GM12875 (cell line): ENCODE measurements at regions not wholly inside any gene's neighbourhood (a gene's known extent, or its start where the extent isn't known, plus 50 kb on each side); places are given as distances from the start of the nearest gene placed in this dataset.

Source experiments
- H3K4me3 ChIP-seq: one replicate; pipeline ENCODE4 v1.5.1; 2011; ENCODE audit warnings: low read depth, low read length, control low read depth
- CTCF ChIP-seq: IDR thresholded peaks from 2 replicates; pipeline ENCODE4 v1.5.1; 2011; ENCODE audit warnings: low read depth, mild to moderate bottlenecking, control low read depth, inconsistent platforms, low read length, moderate library complexity, borderline replicate concordance; ENCODE audit not compliant: insufficient read depth

GRCh38 chr12:94793191-94793595 lies 142.8 kb upstream of the TMCC3 start:
- H3K4me3 ChIP-seq: no peak overlapping the region
- TF ChIP-seq CTCF: no peak

GRCh38 chr12:94792693-94793092 lies 142.3 kb upstream of the TMCC3 start:
- no peak for TF ChIP-seq CTCF
- no peak overlapping the region for H3K4me3 ChIP-seq

- TF ChIP-seq CTCF: no peak
- no peak overlapping the region for H3K4me3 ChIP-seq
Observed at GRCh38 chr12:94791933-94792332, 141.6 kb upstream of the TMCC3 start.

- no peak for TF ChIP-seq CTCF
- no peak overlapping the region for H3K4me3 ChIP-seq
Observed at GRCh38 chr12:94790825-94791224, 140.5 kb upstream of the TMCC3 start.

GRCh38 chr12:94790370-94790769 lies 140.0 kb upstream of the TMCC3 start:
- TF ChIP-seq CTCF: no peak
- no peak overlapping the region for H3K4me3 ChIP-seq

- TF ChIP-seq CTCF: no peak
- H3K4me3 ChIP-seq: no peak overlapping the region
Observed at GRCh38 chr12:94789510-94790225, 139.3 kb upstream of the TMCC3 start.

GRCh38 chr12:94788298-94788697 lies 137.9 kb upstream of the TMCC3 start:
- H3K4me3 ChIP-seq: no peak overlapping the region
- no peak for TF ChIP-seq CTCF
